ENCODE measurements at regions not wholly inside any gene's neighbourhood (a gene's known extent, or its start where the extent isn't known, plus 50 kb on each side); places are given as distances from the start of the nearest gene placed in this dataset.

GRCh38 chr10:131805696-131806095, 95.1 kb upstream of the PPP2R2D start:
- SMC1A ChIA-PET (ENCODE audit: uncharacterized antibody, unreplicated experiment) = no interaction called here
- Histone ChIP-seq H3K9me3 (replicated peaks; ENCODE audit: control insufficient read depth, insufficient read depth, low read length) (no peaks in the 10 kb centered on the region), H3K4me1 (ENCODE audit: control insufficient read depth, insufficient read depth, low read length) (no peaks in the 10 kb centered on the region), H3K79me2 (ENCODE audit: control insufficient read depth, insufficient read depth, low read length) (no peaks in the 10 kb centered on the region), H3K4me2 (ENCODE audit: control insufficient read depth, insufficient read depth) (no peak overlapping the region), H3K9ac (ENCODE audit: control insufficient read depth, insufficient read depth, low read length) (no peak overlapping the region), H3K4me3 (no peak overlapping the region), H3K36me3 (ENCODE audit: control insufficient read depth in 2 of 2, insufficient read depth in 2 of 2, low read length in 1 of 2) (no peaks in the 10 kb centered on the region), H3K27me3 (replicated peaks in 1 of 2; ENCODE audit: control insufficient read depth in 2 of 2, insufficient read depth in 2 of 2, low read length in 1 of 2) (no peaks in the 10 kb centered on the region), H4K20me1 (ENCODE audit: control insufficient read depth, insufficient read depth) (no peaks in the 10 kb centered on the region), H2AFZ (ENCODE audit: control insufficient read depth, low read depth, low read length) (no peak overlapping the region), H3K27ac (ENCODE audit: control insufficient read depth, insufficient read depth) (no peak overlapping the region)
- TF ChIP-seq IKZF1 (conservative IDR thresholded peaks at IDR 0.05) = no peak
- TF ChIP-seq FOS (IDR thresholded peaks at IDR 0.05; ENCODE audit: borderline replicate concordance, extremely low read depth, insufficient read length) = no peak
- no peak for TF ChIP-seq ASH2L (IDR thresholded peaks at IDR 0.05; ENCODE audit: borderline replicate concordance, low read depth)
- TF ChIP-seq MYC (IDR thresholded peaks at IDR 0.05; ENCODE audit: insufficient read depth, insufficient read length, insufficient replicate concordance, low read length, severe bottlenecking) = no peak
- TF ChIP-seq MEF2A (IDR thresholded peaks at IDR 0.05; ENCODE audit: insufficient read depth, low read depth, low read length) = no peak
- TF ChIP-seq ZNF384 (IDR thresholded peaks at IDR 0.05; ENCODE audit: borderline replicate concordance, low read depth, low read length) = no peak
- TF ChIP-seq, protein P1, sequence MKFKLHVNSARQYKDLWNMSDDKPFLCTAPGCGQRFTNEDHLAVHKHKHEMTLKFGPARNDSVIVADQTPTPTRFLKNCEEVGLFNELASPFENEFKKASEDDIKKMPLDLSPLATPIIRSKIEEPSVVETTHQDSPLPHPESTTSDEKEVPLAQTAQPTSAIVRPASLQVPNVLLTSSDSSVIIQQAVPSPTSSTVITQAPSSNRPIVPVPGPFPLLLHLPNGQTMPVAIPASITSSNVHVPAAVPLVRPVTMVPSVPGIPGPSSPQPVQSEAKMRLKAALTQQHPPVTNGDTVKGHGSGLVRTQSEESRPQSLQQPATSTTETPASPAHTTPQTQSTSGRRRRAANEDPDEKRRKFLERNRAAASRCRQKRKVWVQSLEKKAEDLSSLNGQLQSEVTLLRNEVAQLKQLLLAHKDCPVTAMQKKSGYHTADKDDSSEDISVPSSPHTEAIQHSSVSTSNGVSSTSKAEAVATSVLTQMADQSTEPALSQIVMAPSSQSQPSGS (IDR thresholded peaks at IDR 0.05; ENCODE audit: low read length) = no peak
- RAD21 ChIA-PET (ENCODE audit: unreplicated experiment) = no interaction called here
- BruUV-seq (replicated peaks) = no TSS peak
- no peak for DNase-seq (ENCODE audit: low read depth, low spot score)
- ATAC-seq = no peak
- FAIRE-seq = no peak
- WGBS (ENCODE audit: insufficient coverage, insufficient replicate concordance, low lambda C conversion rate, missing lambda C conversion rate) = 4% methylated on average over 4 of the region's 4 CpGs
- CTCF ChIA-PET = interaction anchor here (0.7 to 1.2 kb wide), 2 partner anchors 11 to 352 kb away, joined by 3 read pairs; no protein-coding TSS in a partner anchor
- POLR2A ChIA-PET = no interaction called here
- in situ Hi-C loops (cut with MboI) = no loop called here
- intact Hi-C loops (cut with micrococcal nuclease; ENCODE audit: unreplicated experiment) = no loop called here

GRCh38 chr10:131806146-131806545, 94.7 kb upstream of the PPP2R2D start:
- SMC1A ChIA-PET (ENCODE audit: uncharacterized antibody, unreplicated experiment) = no interaction called here
- intact Hi-C loops (cut with micrococcal nuclease; ENCODE audit: unreplicated experiment) = no loop called here

More at GRCh38 chr10:131806146-131806545, 94.7 kb upstream of the PPP2R2D start:
- no peak for FAIRE-seq
- WGBS (ENCODE audit: insufficient coverage, insufficient replicate concordance, low lambda C conversion rate, missing lambda C conversion rate) = 61% methylated on average over 10 of the region's 10 CpGs
- H3K27me3 ChIP-seq (replicated peaks in 1 of 2; ENCODE audit: control insufficient read depth in 2 of 2, insufficient read depth in 2 of 2, low read length in 1 of 2) = no peaks in the 10 kb centered on the region
- no peaks in the 10 kb centered on the region for H3K9me3 ChIP-seq (replicated peaks; ENCODE audit: control insufficient read depth, insufficient read depth, low read length)
- H3K4me1 ChIP-seq (ENCODE audit: control insufficient read depth, insufficient read depth, low read length) = no peaks in the 10 kb centered on the region
- no TSS peak for BruUV-seq (replicated peaks)
- H3K4me2 ChIP-seq (ENCODE audit: control insufficient read depth, insufficient read depth) = no peak overlapping the region
- ATAC-seq = no peak
- TF ChIP-seq, protein P2, sequence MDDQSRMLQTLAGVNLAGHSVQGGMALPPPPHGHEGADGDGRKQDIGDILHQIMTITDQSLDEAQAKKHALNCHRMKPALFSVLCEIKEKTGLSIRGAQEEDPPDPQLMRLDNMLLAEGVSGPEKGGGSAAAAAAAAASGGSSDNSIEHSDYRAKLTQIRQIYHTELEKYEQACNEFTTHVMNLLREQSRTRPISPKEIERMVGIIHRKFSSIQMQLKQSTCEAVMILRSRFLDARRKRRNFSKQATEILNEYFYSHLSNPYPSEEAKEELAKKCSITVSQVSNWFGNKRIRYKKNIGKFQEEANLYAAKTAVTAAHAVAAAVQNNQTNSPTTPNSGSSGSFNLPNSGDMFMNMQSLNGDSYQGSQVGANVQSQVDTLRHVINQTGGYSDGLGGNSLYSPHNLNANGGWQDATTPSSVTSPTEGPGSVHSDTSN (IDR thresholded peaks at IDR 0.05; ENCODE audit: insufficient replicate concordance, low read depth, low read length) = no peak
- no peak for TF ChIP-seq CEBPB (IDR thresholded peaks at IDR 0.05; ENCODE audit: borderline replicate concordance in 1 of 2, low read depth in 2 of 2, low read length in 2 of 2)
- H3K79me2 ChIP-seq (ENCODE audit: control insufficient read depth, insufficient read depth, low read length) = no peaks in the 10 kb centered on the region
- no peak overlapping the region for H3K9ac ChIP-seq (ENCODE audit: control insufficient read depth, insufficient read depth, low read length)
- in situ Hi-C loops (cut with MboI) = no loop called here
- H3K36me3 ChIP-seq (ENCODE audit: control insufficient read depth in 2 of 2, insufficient read depth in 2 of 2, low read length in 1 of 2) = no peaks in the 10 kb centered on the region
- no peak overlapping the region for H3K27ac ChIP-seq (ENCODE audit: control insufficient read depth, insufficient read depth)
- no peaks in the 10 kb centered on the region for H4K20me1 ChIP-seq (ENCODE audit: control insufficient read depth, insufficient read depth)
- no peak overlapping the region for H2AFZ ChIP-seq (ENCODE audit: control insufficient read depth, low read depth, low read length)
- CTCF ChIA-PET = interaction anchor here (0.7 kb wide), 1 partner anchor 352 kb away, joined by 3 read pairs; no protein-coding TSS in a partner anchor
- H3K4me3 ChIP-seq = no peak overlapping the region
- POLR2A ChIA-PET = no interaction called here
- RAD21 ChIA-PET (ENCODE audit: unreplicated experiment) = no interaction called here
- no peak for DNase-seq (ENCODE audit: low read depth, low spot score)
